ENCODE measurements at regions not wholly inside any gene's neighbourhood (a gene's known extent, or its start where the extent isn't known, plus 50 kb on each side); places are given as distances from the start of the nearest gene placed in this dataset.

GRCh38 chr22:48205790-48206189 lies 1443.3 kb downstream of the TBC1D22A start:
- CTCF ChIA-PET, result no interaction called here
- Histone ChIP-seq H3K9ac (ENCODE audit: low read length) (no peak overlapping the region), H3K27me3 (replicated peaks in 1 of 4; ENCODE audit: control extremely low read depth in 1 of 4, control insufficient read depth in 3 of 4, insufficient read depth in 4 of 4, low read length in 3 of 4) (peaks cover 0 to 3% (median 1%) of the 10 kb centered on the region in 4 experiments), H2AFZ (ENCODE audit: insufficient read depth, low read depth, low read length, poor library complexity, severe bottlenecking) (no peak overlapping the region), H3K4me3 (ENCODE audit: control extremely low read depth in 1 of 5, extremely low read depth in 1 of 5, insufficient read depth in 1 of 5, low read depth in 2 of 5, low read length in 4 of 5) (no peak overlapping the region), H4K20me1 (ENCODE audit: control insufficient read depth, insufficient read depth, low read length, poor library complexity, severe bottlenecking) (no peaks in the 10 kb centered on the region), H3K4me2 (replicated peaks; ENCODE audit: low read depth, low read length, poor library complexity, severe bottlenecking) (no peak overlapping the region), H3K79me2 (ENCODE audit: control insufficient read depth, insufficient read depth, low read length) (no peaks in the 10 kb centered on the region), H3K4me1 (ENCODE audit: control insufficient read depth in 2 of 2, insufficient read depth in 2 of 2, low read length in 2 of 2) (no peaks in the 10 kb centered on the region), H3K9me3 (ENCODE audit: control extremely low read depth in 1 of 3, control insufficient read depth in 2 of 3, insufficient read depth in 1 of 3, low read length in 2 of 3) (peaks cover 0 to 13% (median 0%) of the 10 kb centered on the region in 3 donors), H3K36me3 (replicated peaks in 1 of 2; ENCODE audit: control extremely low read depth in 1 of 2, control insufficient read depth in 1 of 2, extremely low read depth in 1 of 2, insufficient read depth in 2 of 2, low read length in 1 of 2) (no peaks in the 10 kb centered on the region), H3K27ac (ENCODE audit: low read length in 2 of 2) (no peak overlapping the region)
- no peak for ATAC-seq (ENCODE audit: low read depth)
- no peaks in the 10 kb centered on the region for H3K4me1 Mint-ChIP-seq
- H3K27me3 Mint-ChIP-seq, result peaks cover 19% of the 10 kb centered on the region
- DNase-seq, result no peak
- H3K27ac Mint-ChIP-seq, result no peak overlapping the region
- H3K9me3 Mint-ChIP-seq (ENCODE audit: insufficient read depth), result no peaks in the 10 kb centered on the region
- no peak overlapping the region for H3K4me3 Mint-ChIP-seq
- POLR2A ChIA-PET, result no interaction called here
- 81% methylated on average over 3 of the region's 3 CpGs for WGBS (ENCODE audit: insufficient coverage)
- intact Hi-C loops (cut with micrococcal nuclease), result no loop called here
- TF ChIP-seq EZH2 (IDR thresholded peaks at IDR 0.05; ENCODE audit: borderline replicate concordance, insufficient read depth, low read depth, low read length, poor library complexity, severe bottlenecking) (no peak), CTCF (IDR thresholded peaks at IDR 0.05) (no peak)

GRCh38 chr22:48205161-48205560 lies 1442.7 kb downstream of the TBC1D22A start:
- H3K4me3 Mint-ChIP-seq, result no peak overlapping the region
- Histone ChIP-seq H3K4me1 (ENCODE audit: control insufficient read depth in 2 of 2, insufficient read depth in 2 of 2, low read length in 2 of 2) (no peaks in the 10 kb centered on the region), H3K27me3 (replicated peaks in 1 of 4; ENCODE audit: control extremely low read depth in 1 of 4, control insufficient read depth in 3 of 4, insufficient read depth in 4 of 4, low read length in 3 of 4) (peaks cover 0 to 3% (median under 1%) of the 10 kb centered on the region in 4 experiments), H3K4me2 (replicated peaks; ENCODE audit: low read depth, low read length, poor library complexity, severe bottlenecking) (no peak overlapping the region), H3K9me3 (ENCODE audit: control extremely low read depth in 1 of 3, control insufficient read depth in 2 of 3, insufficient read depth in 1 of 3, low read length in 2 of 3) (peaks cover 0 to 13% (median 0%) of the 10 kb centered on the region in 3 donors), H3K27ac (ENCODE audit: low read length in 2 of 2) (no peak overlapping the region), H3K79me2 (ENCODE audit: control insufficient read depth, insufficient read depth, low read length) (no peaks in the 10 kb centered on the region), H4K20me1 (ENCODE audit: control insufficient read depth, insufficient read depth, low read length, poor library complexity, severe bottlenecking) (no peaks in the 10 kb centered on the region), H3K9ac (ENCODE audit: low read length) (no peak overlapping the region), H3K4me3 (ENCODE audit: control extremely low read depth in 1 of 5, extremely low read depth in 1 of 5, insufficient read depth in 1 of 5, low read depth in 2 of 5, low read length in 4 of 5) (no peak overlapping the region), H3K36me3 (replicated peaks in 1 of 2; ENCODE audit: control extremely low read depth in 1 of 2, control insufficient read depth in 1 of 2, extremely low read depth in 1 of 2, insufficient read depth in 2 of 2, low read length in 1 of 2) (no peaks in the 10 kb centered on the region), H2AFZ (ENCODE audit: insufficient read depth, low read depth, low read length, poor library complexity, severe bottlenecking) (no peak overlapping the region)
- no peaks in the 10 kb centered on the region for H3K9me3 Mint-ChIP-seq (ENCODE audit: insufficient read depth)
- ChIA-PET CTCF (no interaction called here), POLR2A (no interaction called here)
- no peaks in the 10 kb centered on the region for H3K4me1 Mint-ChIP-seq
- intact Hi-C loops (cut with micrococcal nuclease), result no loop called here
- H3K27ac Mint-ChIP-seq, result no peak overlapping the region
- no peak for ATAC-seq (ENCODE audit: low read depth)
- no peak for DNase-seq
- TF ChIP-seq EZH2 (IDR thresholded peaks at IDR 0.05; ENCODE audit: borderline replicate concordance, insufficient read depth, low read depth, low read length, poor library complexity, severe bottlenecking) (no peak), CTCF (IDR thresholded peaks at IDR 0.05) (no peak)
- WGBS (ENCODE audit: insufficient coverage), result 88% methylated on average over 4 of the region's 7 CpGs
- peaks cover 25% of the 10 kb centered on the region for H3K27me3 Mint-ChIP-seq
